ENCODE measurements at regions not wholly inside any gene's neighbourhood (a gene's known extent, or its start where the extent isn't known, plus 50 kb on each side); places are given as distances from the start of the nearest gene placed in this dataset.

- no peak for TF ChIP-seq ZNF512 (CRISPR knock-in tag; IDR thresholded peaks at IDR 0.05; ENCODE audit: borderline replicate concordance)
- TF ChIP-seq ATF2 (CRISPR knock-in tag; IDR thresholded peaks at IDR 0.05; ENCODE audit: borderline replicate concordance, low read depth) = no peak
- TF ChIP-seq USF2 (CRISPR knock-in tag; IDR thresholded peaks at IDR 0.05) = no peak
- TF ChIP-seq CBFB (CRISPR knock-in tag; IDR thresholded peaks at IDR 0.05; ENCODE audit: low read depth) = no peak
- no peak for TF ChIP-seq CDX4 (CRISPR knock-in tag; IDR thresholded peaks at IDR 0.05; ENCODE audit: borderline replicate concordance)
- TF ChIP-seq MLX (CRISPR knock-in tag; IDR thresholded peaks at IDR 0.05) = no peak
- TF ChIP-seq ZNF425 (CRISPR knock-in tag; conservative IDR thresholded peaks at IDR 0.05) = no peak
- TF ChIP-seq GTF2I (CRISPR knock-in tag; conservative IDR thresholded peaks at IDR 0.05) = no peak
- TF ChIP-seq E2F4 (CRISPR knock-in tag; IDR thresholded peaks at IDR 0.05; ENCODE audit: borderline replicate concordance, low read depth) = no peak
Measured at GRCh38 chr11:133639408-133639807, 107.1 kb upstream of the OPCML start (continued).

GRCh38 chr11:133638921-133639320 lies 106.6 kb upstream of the OPCML start:
- peaks cover 3% of the 10 kb centered on the region for H3K9me3 Mint-ChIP-seq
- POLR2A ChIA-PET = no interaction called here
- H3K27me3 Mint-ChIP-seq (ENCODE audit: low read depth) = no peaks in the 10 kb centered on the region; the same call in none of the 2 replicates
- no peak overlapping the region for H3K27ac Mint-ChIP-seq
- no peaks in the 10 kb centered on the region for H3K36me3 Mint-ChIP-seq
- CTCF ChIA-PET = no interaction called here
- no peak for ATAC-seq
- TF ChIP-seq ZNF317 (CRISPR knock-in tag; IDR thresholded peaks at IDR 0.05; ENCODE audit: borderline replicate concordance, low read depth) (no peak), ARID4B (CRISPR knock-in tag; IDR thresholded peaks at IDR 0.05; ENCODE audit: borderline replicate concordance) (no peak), MYBL2 (CRISPR knock-in tag; IDR thresholded peaks at IDR 0.05) (no peak), GABPB1 (CRISPR knock-in tag; IDR thresholded peaks at IDR 0.05) (no peak), ZNF532 (CRISPR knock-in tag; IDR thresholded peaks at IDR 0.05; ENCODE audit: borderline replicate concordance) (no peak)
- no peak overlapping the region for H3K4me3 Mint-ChIP-seq
- no peak for DNase-seq (ENCODE audit: low spot score)
- H3K4me1 Mint-ChIP-seq = peaks cover 43% of the 10 kb centered on the region
